ENCODE measurements at regions not wholly inside any gene's neighbourhood (a gene's known extent, or its start where the extent isn't known, plus 50 kb on each side); places are given as distances from the start of the nearest gene placed in this dataset.

- TF ChIP-seq CTCF (IDR thresholded peaks at IDR 0.05; ENCODE audit: control extremely low read depth, extremely low read depth) = no peak
- 88 to 89% methylated on average over 8 of the region's 8 CpGs for WGBS, 2 donors
- Histone ChIP-seq H3K9me3 (ENCODE audit: control insufficient read depth in 4 of 4, insufficient read depth in 3 of 4, low read length in 3 of 4) (peaks cover 0 to 2% (median 0%) of the 10 kb centered on the region in 4 donors), H3K36me3 (ENCODE audit: control insufficient read depth in 4 of 4, insufficient read depth in 4 of 4, low read length in 4 of 4) (no peaks in the 10 kb centered on the region), H3K27me3 (ENCODE audit: control insufficient read depth in 3 of 3, insufficient read depth in 3 of 3, low read length in 2 of 3) (no peaks in the 10 kb centered on the region), H3K4me3 (no peak overlapping the region), H3K27ac (ENCODE audit: low read depth in 1 of 2, low read length in 1 of 2) (no peak overlapping the region), H3K4me1 (ENCODE audit: control insufficient read depth in 5 of 5, insufficient read depth in 5 of 5, low read length in 5 of 5) (peaks cover 0 to 41% (median 7%) of the 10 kb centered on the region in 5 donors), H3K9ac (ENCODE audit: insufficient read depth in 1 of 2, low read length in 2 of 2) (no peak overlapping the region)
- ATAC-seq (ENCODE audit: insufficient read depth, low FRiP score) = no peak
- DNase-seq = no peak
Observed at GRCh38 chr20:60068509-60068908, 110.3 kb downstream of the CDH26 start.

DNA sequence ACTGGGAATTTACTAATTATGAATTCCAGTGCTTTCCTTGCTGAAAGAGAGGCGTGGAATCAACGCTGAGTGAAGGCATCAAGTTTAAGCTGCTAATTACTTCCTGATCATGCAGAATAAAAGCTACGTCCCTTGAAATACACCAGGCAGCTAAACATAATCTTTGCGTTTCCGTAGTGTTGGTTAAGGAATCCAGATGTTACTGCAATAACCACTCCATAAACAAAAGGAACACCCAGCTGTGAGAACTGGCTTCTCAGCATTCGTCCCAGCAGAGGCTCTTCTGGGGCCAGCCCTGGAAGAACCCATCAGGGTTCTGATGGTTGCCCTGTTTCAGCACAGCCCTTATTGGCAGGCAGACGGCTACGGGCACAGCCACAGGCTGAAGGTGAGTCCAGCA, 111.4 kb downstream of the CDH26 start:
- WGBS, 2 donors = 69 to 84% methylated on average over 8 of the region's 8 CpGs
- Histone ChIP-seq H3K9me3 (ENCODE audit: control insufficient read depth in 4 of 4, insufficient read depth in 3 of 4, low read length in 3 of 4) (peaks cover 0 to 2% (median 0%) of the 10 kb centered on the region in 4 donors), H3K4me3 (no peak overlapping the region), H3K27ac (ENCODE audit: low read depth in 1 of 2, low read length in 1 of 2) (no peak overlapping the region), H3K4me1 (ENCODE audit: control insufficient read depth in 5 of 5, insufficient read depth in 5 of 5, low read length in 5 of 5) (peaks cover 0 to 32% (median 5%) of the 10 kb centered on the region in 5 donors), H3K9ac (ENCODE audit: insufficient read depth in 1 of 2, low read length in 2 of 2) (no peak overlapping the region), H3K36me3 (ENCODE audit: control insufficient read depth in 4 of 4, insufficient read depth in 4 of 4, low read length in 4 of 4) (no peaks in the 10 kb centered on the region), H3K27me3 (ENCODE audit: control insufficient read depth in 3 of 3, insufficient read depth in 3 of 3, low read length in 2 of 3) (no peaks in the 10 kb centered on the region)
- DNase-seq (peak; percentile 62 to 98 (median 95)), ATAC-seq (ENCODE audit: insufficient read depth, low FRiP score) (no peak)
- TF ChIP-seq CTCF (IDR thresholded peaks at IDR 0.05; ENCODE audit: control extremely low read depth, extremely low read depth) = no peak

DNA sequence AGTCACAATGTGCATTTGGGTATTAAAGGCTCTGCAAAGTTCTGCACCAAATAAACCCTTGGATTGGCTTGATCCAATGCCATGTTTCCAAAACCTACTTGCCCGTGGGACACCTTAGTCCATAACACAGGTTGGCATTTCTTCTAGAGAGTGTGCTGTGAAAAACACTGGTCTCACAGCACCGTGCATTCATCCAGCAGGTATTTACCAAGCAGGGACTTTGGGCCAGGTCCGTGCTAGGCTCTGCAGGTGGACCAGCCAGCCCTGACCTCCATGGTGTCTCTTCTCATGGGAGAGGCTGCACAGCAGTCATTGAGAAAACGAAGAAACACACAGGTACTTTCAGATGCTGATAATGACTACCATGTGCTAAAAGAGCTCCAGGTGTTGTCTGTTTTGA, 112.6 kb downstream of the CDH26 start:
- no peak for TF ChIP-seq CTCF (IDR thresholded peaks at IDR 0.05; ENCODE audit: control extremely low read depth, extremely low read depth)
- Histone ChIP-seq H3K9ac (ENCODE audit: insufficient read depth in 1 of 2, low read length in 2 of 2) (no peak overlapping the region), H3K4me1 (ENCODE audit: control insufficient read depth in 5 of 5, insufficient read depth in 5 of 5, low read length in 5 of 5) (peaks cover 0 to 32% (median 5%) of the 10 kb centered on the region in 5 donors), H3K27me3 (ENCODE audit: control insufficient read depth in 3 of 3, insufficient read depth in 3 of 3, low read length in 2 of 3) (no peaks in the 10 kb centered on the region), H3K36me3 (ENCODE audit: control insufficient read depth in 4 of 4, insufficient read depth in 4 of 4, low read length in 4 of 4) (no peaks in the 10 kb centered on the region), H3K27ac (ENCODE audit: low read depth in 1 of 2, low read length in 1 of 2) (no peak overlapping the region), H3K4me3 (no peak overlapping the region), H3K9me3 (ENCODE audit: control insufficient read depth in 4 of 4, insufficient read depth in 3 of 4, low read length in 3 of 4) (peaks cover 0 to 2% (median 0%) of the 10 kb centered on the region in 4 donors)
- no peak for ATAC-seq (ENCODE audit: insufficient read depth, low FRiP score)
- DNase-seq = no peak
- 86 to 92% methylated on average over 4 of the region's 4 CpGs for WGBS, 2 donors

DNA sequence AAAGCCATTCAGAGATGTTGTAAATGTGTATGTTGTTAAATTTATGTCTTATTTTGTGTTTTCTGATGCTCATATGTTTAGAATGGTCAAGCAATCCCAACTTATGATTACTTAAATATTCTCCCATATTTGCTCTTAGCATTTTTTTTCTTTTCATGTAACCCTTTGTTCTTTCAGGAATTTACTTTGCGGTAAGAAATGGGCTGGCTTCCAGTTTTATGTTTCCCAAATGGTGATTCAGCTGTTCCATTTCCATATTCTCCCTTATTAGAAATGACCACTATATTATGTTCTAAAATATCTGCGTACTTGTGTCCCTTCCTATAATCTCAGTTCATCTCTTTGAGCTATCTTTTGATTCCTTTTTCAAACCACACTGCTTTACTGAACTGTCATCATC, 113.7 kb downstream of the CDH26 start:
- no peak for TF ChIP-seq CTCF (IDR thresholded peaks at IDR 0.05; ENCODE audit: control extremely low read depth, extremely low read depth)
- ATAC-seq (ENCODE audit: insufficient read depth, low FRiP score) (no peak), DNase-seq (no peak)
- no peaks in the 10 kb centered on the region for H3K27me3 ChIP-seq (ENCODE audit: control insufficient read depth in 3 of 3, insufficient read depth in 3 of 3, low read length in 2 of 3)
- H3K36me3 ChIP-seq (ENCODE audit: control insufficient read depth in 4 of 4, insufficient read depth in 4 of 4, low read length in 4 of 4) = no peaks in the 10 kb centered on the region
- WGBS, 2 donors = 65 to 73% methylated on average over 2 of the region's 2 CpGs
- H3K9ac ChIP-seq (ENCODE audit: insufficient read depth in 1 of 2, low read length in 2 of 2) = no peak overlapping the region
- H3K9me3 ChIP-seq (ENCODE audit: control insufficient read depth in 4 of 4, insufficient read depth in 3 of 4, low read length in 3 of 4) = peaks cover 0 to 2% (median 0%) of the 10 kb centered on the region in 4 donors
- no peak overlapping the region for H3K27ac ChIP-seq (ENCODE audit: low read depth in 1 of 2, low read length in 1 of 2)
- H3K4me1 ChIP-seq (ENCODE audit: control insufficient read depth in 5 of 5, insufficient read depth in 5 of 5, low read length in 5 of 5) = peaks cover 0 to 28% (median 5%) of the 10 kb centered on the region in 5 donors
- no peak overlapping the region for H3K4me3 ChIP-seq

Measured in lung (tissue), 11 donors.